ENCODE measurements at regions not wholly inside any gene's neighbourhood (a gene's known extent, or its start where the extent isn't known, plus 50 kb on each side); places are given as distances from the start of the nearest gene placed in this dataset.

GRCh38 chr20:6439737-6440442, 317.1 kb upstream of the FERMT1 start:
- H3K36me3 Mint-ChIP-seq (ENCODE audit: low read depth) = no peaks in the 10 kb centered on the region
- H3K4me3 Mint-ChIP-seq = no peak overlapping the region
- H3K9me3 Mint-ChIP-seq = no peaks in the 10 kb centered on the region
- no peak overlapping the region for H3K27ac Mint-ChIP-seq
- no peaks in the 10 kb centered on the region for H3K27me3 Mint-ChIP-seq (ENCODE audit: low read depth)
- H3K4me1 Mint-ChIP-seq (ENCODE audit: low read depth) = no peaks in the 10 kb centered on the region
- DNase-seq (ENCODE audit: low spot score) = no peak

GRCh38 chr20:6434131-6434530, 311.3 kb upstream of the FERMT1 start:
- no peak for DNase-seq (ENCODE audit: low spot score)
- H3K36me3 Mint-ChIP-seq (ENCODE audit: low read depth) = no peaks in the 10 kb centered on the region
- H3K4me3 Mint-ChIP-seq = no peak overlapping the region
- no peaks in the 10 kb centered on the region for H3K9me3 Mint-ChIP-seq
- H3K27me3 Mint-ChIP-seq (ENCODE audit: low read depth) = no peaks in the 10 kb centered on the region
- H3K4me1 Mint-ChIP-seq (ENCODE audit: low read depth) = no peaks in the 10 kb centered on the region
- no peak overlapping the region for H3K27ac Mint-ChIP-seq

- Mint-ChIP-seq H3K9me3 (peaks cover 3% of the 10 kb centered on the region), H3K27ac (no peak overlapping the region), H3K36me3 (ENCODE audit: low read depth) (no peaks in the 10 kb centered on the region), H3K4me3 (no peak overlapping the region), H3K4me1 (ENCODE audit: low read depth) (no peaks in the 10 kb centered on the region), H3K27me3 (ENCODE audit: low read depth) (no peaks in the 10 kb centered on the region)
- no peak for DNase-seq (ENCODE audit: low spot score)
Observed at GRCh38 chr20:6430381-6430780, 307.6 kb upstream of the FERMT1 start.

GRCh38 chr20:6426287-6426891, 303.6 kb upstream of the FERMT1 start:
- no peaks in the 10 kb centered on the region for H3K27me3 Mint-ChIP-seq (ENCODE audit: low read depth)
- no peaks in the 10 kb centered on the region for H3K4me1 Mint-ChIP-seq (ENCODE audit: low read depth)
- H3K27ac Mint-ChIP-seq = no peak overlapping the region
- H3K36me3 Mint-ChIP-seq (ENCODE audit: low read depth) = no peaks in the 10 kb centered on the region
- peaks cover 3% of the 10 kb centered on the region for H3K9me3 Mint-ChIP-seq
- H3K4me3 Mint-ChIP-seq = no peak overlapping the region
- DNase-seq (ENCODE audit: low spot score) = no peak

- peaks cover 2% of the 10 kb centered on the region for H3K9me3 Mint-ChIP-seq
- H3K4me1 Mint-ChIP-seq (ENCODE audit: low read depth) = no peaks in the 10 kb centered on the region
- H3K27me3 Mint-ChIP-seq (ENCODE audit: low read depth) = no peaks in the 10 kb centered on the region
- DNase-seq (ENCODE audit: low spot score) = no peak
- H3K27ac Mint-ChIP-seq = no peak overlapping the region
- H3K36me3 Mint-ChIP-seq (ENCODE audit: low read depth) = no peaks in the 10 kb centered on the region
- no peak overlapping the region for H3K4me3 Mint-ChIP-seq
Observed at GRCh38 chr20:6421321-6422248, 298.8 kb upstream of the FERMT1 start.

GRCh38 chr20:6420336-6420735, 297.5 kb upstream of the FERMT1 start:
- Mint-ChIP-seq H3K27ac (no peak overlapping the region), H3K9me3 (no peaks in the 10 kb centered on the region), H3K27me3 (ENCODE audit: low read depth) (no peaks in the 10 kb centered on the region), H3K4me1 (ENCODE audit: low read depth) (no peaks in the 10 kb centered on the region), H3K36me3 (ENCODE audit: low read depth) (no peaks in the 10 kb centered on the region), H3K4me3 (no peak overlapping the region)
- DNase-seq (ENCODE audit: low spot score) = no peak

- Mint-ChIP-seq H3K9me3 (no peaks in the 10 kb centered on the region), H3K4me1 (ENCODE audit: low read depth) (no peaks in the 10 kb centered on the region), H3K4me3 (no peak overlapping the region), H3K27me3 (ENCODE audit: low read depth) (no peaks in the 10 kb centered on the region), H3K36me3 (ENCODE audit: low read depth) (no peaks in the 10 kb centered on the region), H3K27ac (no peak overlapping the region)
- no peak for DNase-seq (ENCODE audit: low spot score)
Observed at GRCh38 chr20:6418732-6419131, 295.9 kb upstream of the FERMT1 start.

GRCh38 chr20:6416371-6416770, 293.5 kb upstream of the FERMT1 start:
- Mint-ChIP-seq H3K9me3 (no peaks in the 10 kb centered on the region), H3K27ac (no peak overlapping the region), H3K4me1 (ENCODE audit: low read depth) (no peaks in the 10 kb centered on the region), H3K36me3 (ENCODE audit: low read depth) (no peaks in the 10 kb centered on the region), H3K4me3 (no peak overlapping the region), H3K27me3 (ENCODE audit: low read depth) (no peaks in the 10 kb centered on the region)
- DNase-seq (ENCODE audit: low spot score) = no peak

GRCh38 chr20:6411651-6412050, 288.8 kb upstream of the FERMT1 start:
- Mint-ChIP-seq H3K27ac (no peak overlapping the region), H3K4me1 (ENCODE audit: low read depth) (no peaks in the 10 kb centered on the region), H3K36me3 (ENCODE audit: low read depth) (no peaks in the 10 kb centered on the region)

GRCh38 chr20:6410721-6411120, 287.9 kb upstream of the FERMT1 start:
- no peak for DNase-seq (ENCODE audit: low spot score)
- H3K27ac Mint-ChIP-seq = no peak overlapping the region
- H3K36me3 Mint-ChIP-seq (ENCODE audit: low read depth) = no peaks in the 10 kb centered on the region
- no peaks in the 10 kb centered on the region for H3K4me1 Mint-ChIP-seq (ENCODE audit: low read depth)
- H3K9me3 Mint-ChIP-seq = no peaks in the 10 kb centered on the region
- no peaks in the 10 kb centered on the region for H3K27me3 Mint-ChIP-seq (ENCODE audit: low read depth)
- H3K4me3 Mint-ChIP-seq = no peak overlapping the region

More at GRCh38 chr20:6411651-6412050, 288.8 kb upstream of the FERMT1 start:
- DNase-seq (ENCODE audit: low spot score) = no peak
- Mint-ChIP-seq H3K4me3 (no peak overlapping the region), H3K27me3 (ENCODE audit: low read depth) (no peaks in the 10 kb centered on the region), H3K9me3 (no peaks in the 10 kb centered on the region)

- Mint-ChIP-seq H3K27ac (no peak overlapping the region), H3K36me3 (ENCODE audit: low read depth) (no peaks in the 10 kb centered on the region), H3K4me1 (ENCODE audit: low read depth) (no peaks in the 10 kb centered on the region), H3K27me3 (ENCODE audit: low read depth) (no peaks in the 10 kb centered on the region), H3K4me3 (no peak overlapping the region), H3K9me3 (no peaks in the 10 kb centered on the region)
- no peak for DNase-seq (ENCODE audit: low spot score)
Observed at GRCh38 chr20:6407163-6407562, 284.3 kb upstream of the FERMT1 start.

GRCh38 chr20:6401893-6402557, 279.2 kb upstream of the FERMT1 start:
- Mint-ChIP-seq H3K4me1 (ENCODE audit: low read depth) (no peaks in the 10 kb centered on the region), H3K36me3 (ENCODE audit: low read depth) (no peaks in the 10 kb centered on the region), H3K4me3 (no peak overlapping the region), H3K27ac (no peak overlapping the region), H3K9me3 (no peaks in the 10 kb centered on the region), H3K27me3 (ENCODE audit: low read depth) (no peaks in the 10 kb centered on the region)
- no peak for DNase-seq (ENCODE audit: low spot score)

GRCh38 chr20:6397115-6397514, 274.3 kb upstream of the FERMT1 start:
- H3K9me3 Mint-ChIP-seq = no peaks in the 10 kb centered on the region
- H3K27ac Mint-ChIP-seq = no peak overlapping the region
- H3K27me3 Mint-ChIP-seq (ENCODE audit: low read depth) = no peaks in the 10 kb centered on the region
- no peaks in the 10 kb centered on the region for H3K36me3 Mint-ChIP-seq (ENCODE audit: low read depth)
- DNase-seq (ENCODE audit: low spot score) = no peak
- no peak overlapping the region for H3K4me3 Mint-ChIP-seq
- H3K4me1 Mint-ChIP-seq (ENCODE audit: low read depth) = no peaks in the 10 kb centered on the region

GRCh38 chr20:6395695-6396094, 272.9 kb upstream of the FERMT1 start:
- DNase-seq (ENCODE audit: low spot score) = no peak
- no peaks in the 10 kb centered on the region for H3K36me3 Mint-ChIP-seq (ENCODE audit: low read depth)
- H3K27me3 Mint-ChIP-seq (ENCODE audit: low read depth) = no peaks in the 10 kb centered on the region
- no peaks in the 10 kb centered on the region for H3K4me1 Mint-ChIP-seq (ENCODE audit: low read depth)
- H3K27ac Mint-ChIP-seq = no peak overlapping the region
- H3K9me3 Mint-ChIP-seq = no peaks in the 10 kb centered on the region
- H3K4me3 Mint-ChIP-seq = no peak overlapping the region
